GM12878 (cell line): ENCODE measurements at regions not wholly inside any gene's neighbourhood (a gene's known extent, or its start where the extent isn't known, plus 50 kb on each side); places are given as distances from the start of the nearest gene placed in this dataset.

ENCODE experiments used
- ATAC-seq: fragments of 200-7000 bp; cut with Tn5 transposase; 3 replicates; pipeline ENCODE4 v1.9.1; 2020; ENCODE audit warnings: mild to moderate bottlenecking, moderate library complexity
- BruUV-seq: library from RNA; stranded (reverse); fragments of 400-500 nt; replicated peaks from 2 replicates; lab custom pipeline; 2021; lab: Mats Ljungman, UMichigan
- CTCF ChIA-PET: fragments of 300-600 bp; sonication (Branson Sonifier 250); formaldehyde crosslinking; extraction: SDS; loops from one replicate; lab custom pipeline; 2021; ENCODE audit warnings: inconsistent platforms; lab: Yijun Ruan, JAX
- POLR2A ChIA-PET: fragments of 350-600 bp; formaldehyde crosslinking; extraction: SDS; loops from one replicate; lab custom pipeline; 2021; ENCODE audit warnings: inconsistent platforms; lab: Charles Lee
- RAD21 ChIA-PET: fragments of 300-600 bp; sonication (Branson Sonifier 250); formaldehyde crosslinking; loops from one replicate; lab custom pipeline; 2023; ENCODE audit warnings: antibody characterized with exemption; ENCODE audit not compliant: unreplicated experiment; lab: Charles Lee
- SMC1A ChIA-PET: fragments of 300-600 bp; sonication (Branson Sonifier 250); formaldehyde crosslinking; loops from one replicate; lab custom pipeline; 2023; ENCODE audit not compliant: unreplicated experiment, uncharacterized antibody; lab: Charles Lee
- DNase-seq: peaks from one replicate; pipeline ENCODE4 v3.0.0-alpha.2; 2011; ENCODE audit warnings: low read depth, low spot score
- FAIRE-seq: peaks from 3 replicates; lab custom pipeline; 2011; peaks lifted over from hg19 to GRCh38; lab: Jason Lieb, UNC
- H2AFZ ChIP-seq: 2 replicates; pipeline ENCODE4 v1.6.0; 2011; ENCODE audit warnings: low read depth, low read length, control low read depth; ENCODE audit not compliant: control insufficient read depth
- H3K27ac ChIP-seq: 2 replicates; pipeline ENCODE4 v1.5.1; 2011; ENCODE audit warnings: control low read depth; ENCODE audit not compliant: control insufficient read depth, insufficient read depth
- H3K27me3 ChIP-seq, 2 experiments: replicated peaks in 1 of 2; 2 replicates each; pipeline versions ENCODE4 v1.6.0 to v1.6.1; 2011; ENCODE audit warnings: low read length in 1 of 2; ENCODE audit not compliant: control insufficient read depth in 2 of 2, insufficient read depth in 2 of 2
- H3K36me3 ChIP-seq, 2 experiments: 2 replicates each; pipeline ENCODE4 v1.5.1; 2011; ENCODE audit warnings: low read length in 1 of 2; ENCODE audit not compliant: control insufficient read depth in 2 of 2, insufficient read depth in 2 of 2
- H3K4me1 ChIP-seq: 2 replicates; pipeline ENCODE4 v1.6.1; 2011; ENCODE audit warnings: mild to moderate bottlenecking, low read length, moderate library complexity, mixed read lengths; ENCODE audit not compliant: control insufficient read depth, insufficient read depth
- H3K4me2 ChIP-seq: 2 replicates; pipeline ENCODE4 v1.6.0; 2011; ENCODE audit warnings: control low read depth; ENCODE audit not compliant: control insufficient read depth, insufficient read depth
- H3K4me3 ChIP-seq: fragments of 200-600 bp; sonication (generic); 2 replicates; pipeline ENCODE4 v1.5.1; 2016
- H3K79me2 ChIP-seq: 2 replicates; pipeline ENCODE4 v1.6.0; 2011; ENCODE audit warnings: low read length; ENCODE audit not compliant: control insufficient read depth, insufficient read depth
- H3K9ac ChIP-seq: 2 replicates; pipeline ENCODE4 v1.8.0; 2011; ENCODE audit warnings: low read length, control low read depth, mixed read lengths; ENCODE audit not compliant: control insufficient read depth, insufficient read depth
- H3K9me3 ChIP-seq: replicated peaks from 3 replicates; pipeline ENCODE4 v1.5.1; 2011; ENCODE audit warnings: mild to moderate bottlenecking, low read length; ENCODE audit not compliant: control insufficient read depth, insufficient read depth
- H4K20me1 ChIP-seq: 2 replicates; pipeline ENCODE4 v1.6.0; 2011; ENCODE audit not compliant: control insufficient read depth, insufficient read depth
- BACH1 ChIP-seq: fragments of 450-650 bp; IDR thresholded peaks from 2 replicates; pipeline ENCODE4 v1.6.1; 2017; ENCODE audit warnings: mild to moderate bottlenecking, borderline replicate concordance
- JUNB ChIP-seq: IDR thresholded peaks from 2 replicates; pipeline ENCODE4 v1.6.1; 2016; ENCODE audit warnings: antibody characterized with exemption, mild to moderate bottlenecking
- NKRF ChIP-seq: fragments of 450-650 bp; conservative IDR thresholded peaks from 2 replicates; pipeline ENCODE4 v1.6.1; 2017; ENCODE audit warnings: mild to moderate bottlenecking, moderate library complexity
- NR2C2 ChIP-seq: IDR thresholded peaks from 2 replicates; pipeline ENCODE4 v1.6.1; 2011; ENCODE audit warnings: borderline replicate concordance, low read depth; ENCODE audit not compliant: control insufficient read depth, insufficient read length
- POLR2AphosphoS2 ChIP-seq: IDR thresholded peaks from 2 replicates; pipeline ENCODE4 v1.6.1; 2011; ENCODE audit warnings: low read depth, mild to moderate bottlenecking, low read length, improper control_type of control experiment, moderate library complexity
- RUNX3 ChIP-seq: IDR thresholded peaks from 2 replicates; pipeline ENCODE4 v1.6.1; 2012; ENCODE audit warnings: low read length, inconsistent platforms
- SMAD1 ChIP-seq: fragments of 450-650 bp; IDR thresholded peaks from 2 replicates; pipeline ENCODE4 v1.6.1; 2018; ENCODE audit warnings: mild to moderate bottlenecking, low read depth; ENCODE audit not compliant: partially characterized antibody
- STAT1 ChIP-seq: fragments of 450-650 bp; conservative IDR thresholded peaks from 2 replicates; pipeline ENCODE4 v1.6.1; 2014; ENCODE audit warnings: antibody characterized with exemption, mild to moderate bottlenecking
- ZNF217 ChIP-seq: fragments of 450-650 bp; IDR thresholded peaks from 2 replicates; pipeline ENCODE4 v1.6.1; 2017; ENCODE audit warnings: antibody characterized with exemption, mild to moderate bottlenecking
- ZNF592 ChIP-seq: fragments of 450-650 bp; IDR thresholded peaks from 2 replicates; pipeline ENCODE4 v1.6.1; 2017; ENCODE audit warnings: mild to moderate bottlenecking, moderate library complexity
- WGBS: methylation state at CpG from one replicate; pipeline ENCODE4 v1.1.6; 2016; ENCODE audit warnings: low lambda C conversion rate; ENCODE audit not compliant: insufficient replicate concordance, insufficient coverage; ENCODE audit errors: missing lambda C conversion rate; 5-methylcytosine and 5-hydroxymethylcytosine counted together
- in situ Hi-C: fragments of 300-500 bp; cut with MboI; formaldehyde crosslinking; loops from 9 replicates; pipeline ENCODE4 v1.14.3; 2018; ENCODE audit warnings: mixed read lengths
- intact Hi-C: fragments of 100-400 bp; cut with micrococcal nuclease; formaldehyde crosslinking; loops from one replicate; pipeline ENCODE4 v1.14.2; 2022; ENCODE audit not compliant: unreplicated experiment

- intact Hi-C loops (no loop called here), in situ Hi-C loops (no loop called here)
- no peak overlapping the region for H3K9ac ChIP-seq
- no peak overlapping the region for H3K27ac ChIP-seq
- H3K79me2 ChIP-seq = no peaks in the 10 kb centered on the region
- ChIA-PET CTCF (no interaction called here), SMC1A (no interaction called here), RAD21 (no interaction called here), POLR2A (no interaction called here)
- H2AFZ ChIP-seq = no peak overlapping the region
- WGBS = 37% methylated on average over 3 of the region's 3 CpGs
- ATAC-seq (no peak), FAIRE-seq (no peak), DNase-seq (no peak)
- H4K20me1 ChIP-seq = no peaks in the 10 kb centered on the region
- no TSS peak for BruUV-seq
- no peaks in the 10 kb centered on the region for H3K36me3 ChIP-seq
- no peaks in the 10 kb centered on the region for H3K9me3 ChIP-seq
- H3K4me3 ChIP-seq = no peak overlapping the region
- no peak overlapping the region for H3K4me2 ChIP-seq
- no peaks in the 10 kb centered on the region for H3K27me3 ChIP-seq
- no peak for TF ChIP-seq NR2C2
- no peak for TF ChIP-seq SMAD1
- TF ChIP-seq STAT1 = no peak
- TF ChIP-seq NKRF = no peak
- no peak for TF ChIP-seq POLR2AphosphoS2
- TF ChIP-seq ZNF217 = no peak
- TF ChIP-seq ZNF592 = no peak
- no peak for TF ChIP-seq JUNB
- no peak for TF ChIP-seq BACH1
- no peak for TF ChIP-seq RUNX3
- H3K4me1 ChIP-seq = no peaks in the 10 kb centered on the region
Measured at GRCh38 chr3:95459706-95460105, 1354.7 kb upstream of the EPHA6 start.
